ENCODE measurements at regions not wholly inside any gene's neighbourhood (a gene's known extent, or its start where the extent isn't known, plus 50 kb on each side); places are given as distances from the start of the nearest gene placed in this dataset.

DNA sequence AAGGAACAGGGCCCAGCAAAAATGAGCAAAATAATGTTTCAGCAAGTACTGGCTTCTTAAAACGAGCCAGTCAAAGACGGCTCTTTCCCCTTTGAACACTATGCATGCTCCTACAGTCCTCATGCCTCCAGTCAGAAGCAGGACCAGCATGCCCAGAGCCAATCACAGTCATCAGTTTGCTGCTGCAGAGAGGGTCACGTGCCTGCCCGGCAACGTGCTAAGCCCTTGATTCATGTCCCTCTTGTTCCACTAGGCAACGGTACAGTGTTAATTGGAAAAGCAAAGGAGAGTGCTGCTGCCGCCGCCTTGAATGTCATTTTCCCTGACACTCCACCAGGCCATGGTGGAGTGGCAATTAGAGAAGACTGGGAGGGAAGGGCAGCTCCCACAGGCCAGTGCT, 500.1 kb downstream of the OCA2 start:
- Histone ChIP-seq H3K27me3 (ENCODE audit: control insufficient read depth in 3 of 3, insufficient read depth in 3 of 3, low read length in 2 of 3) (no peaks in the 10 kb centered on the region), H3K9me3 (ENCODE audit: control insufficient read depth in 4 of 4, insufficient read depth in 3 of 4, low read length in 3 of 4) (peaks cover 0 to 17% (median 0%) of the 10 kb centered on the region in 4 donors), H3K4me3 (no peak overlapping the region), H3K4me1 (ENCODE audit: control insufficient read depth in 5 of 5, insufficient read depth in 5 of 5, low read length in 5 of 5) (peaks cover 0 to 29% (median 12%) of the 10 kb centered on the region in 5 donors), H3K9ac (ENCODE audit: insufficient read depth in 1 of 2, low read length in 2 of 2) (no peak overlapping the region), H3K36me3 (ENCODE audit: control insufficient read depth in 4 of 4, insufficient read depth in 4 of 4, low read length in 4 of 4) (no peaks in the 10 kb centered on the region), H3K27ac (ENCODE audit: low read depth in 1 of 2, low read length in 1 of 2) (no peak overlapping the region)
- no peak for ATAC-seq (ENCODE audit: insufficient read depth, low FRiP score)
- no peak for DNase-seq
- TF ChIP-seq, protein P1, sequence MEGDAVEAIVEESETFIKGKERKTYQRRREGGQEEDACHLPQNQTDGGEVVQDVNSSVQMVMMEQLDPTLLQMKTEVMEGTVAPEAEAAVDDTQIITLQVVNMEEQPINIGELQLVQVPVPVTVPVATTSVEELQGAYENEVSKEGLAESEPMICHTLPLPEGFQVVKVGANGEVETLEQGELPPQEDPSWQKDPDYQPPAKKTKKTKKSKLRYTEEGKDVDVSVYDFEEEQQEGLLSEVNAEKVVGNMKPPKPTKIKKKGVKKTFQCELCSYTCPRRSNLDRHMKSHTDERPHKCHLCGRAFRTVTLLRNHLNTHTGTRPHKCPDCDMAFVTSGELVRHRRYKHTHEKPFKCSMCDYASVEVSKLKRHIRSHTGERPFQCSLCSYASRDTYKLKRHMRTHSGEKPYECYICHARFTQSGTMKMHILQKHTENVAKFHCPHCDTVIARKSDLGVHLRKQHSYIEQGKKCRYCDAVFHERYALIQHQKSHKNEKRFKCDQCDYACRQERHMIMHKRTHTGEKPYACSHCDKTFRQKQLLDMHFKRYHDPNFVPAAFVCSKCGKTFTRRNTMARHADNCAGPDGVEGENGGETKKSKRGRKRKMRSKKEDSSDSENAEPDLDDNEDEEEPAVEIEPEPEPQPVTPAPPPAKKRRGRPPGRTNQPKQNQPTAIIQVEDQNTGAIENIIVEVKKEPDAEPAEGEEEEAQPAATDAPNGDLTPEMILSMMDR (IDR thresholded peaks at IDR 0.05; ENCODE audit: control extremely low read depth, extremely low read depth) = no peak
- 79 to 81% methylated on average over 8 of the region's 8 CpGs for WGBS, 2 donors

DNA sequence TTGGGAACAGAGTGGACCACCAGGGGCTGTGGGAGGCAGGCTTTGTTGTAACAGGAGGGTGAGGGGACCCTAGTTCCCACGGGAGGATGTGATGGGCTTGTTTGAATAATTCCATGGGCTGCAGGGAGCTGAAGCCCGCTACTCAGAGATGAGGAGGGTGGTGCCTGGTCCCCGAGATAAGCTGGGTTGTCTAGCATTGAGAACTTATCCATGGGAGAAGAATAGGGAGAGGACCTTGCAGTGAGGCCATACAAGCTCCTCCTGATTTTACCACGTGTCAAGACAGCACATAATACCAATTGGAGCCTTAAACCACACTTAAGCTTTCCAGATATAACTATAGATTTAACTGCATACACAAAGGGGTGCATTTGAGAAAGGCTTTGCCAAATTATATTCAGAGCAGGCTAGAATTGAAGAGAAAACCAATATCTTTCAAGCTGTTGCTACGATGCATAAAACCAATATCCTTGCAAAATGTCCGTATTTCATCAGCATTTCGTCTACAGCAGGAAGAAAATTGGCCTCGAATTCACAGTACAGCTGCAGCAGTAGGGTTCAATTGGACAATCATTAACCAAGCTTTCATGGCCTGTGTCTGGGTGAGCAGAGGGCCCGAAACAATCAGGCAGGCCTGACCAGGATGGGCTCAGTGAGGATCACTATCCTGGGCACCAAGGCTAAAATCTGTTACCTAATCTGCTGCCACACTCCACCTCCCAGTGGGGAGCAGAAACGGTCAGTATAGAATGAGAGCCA, 500.7 kb downstream of the OCA2 start:
- DNase-seq (no peak), ATAC-seq (ENCODE audit: insufficient read depth, low FRiP score) (no peak)
- WGBS, 2 donors = 81 to 86% methylated on average over 10 of the region's 10 CpGs
- TF ChIP-seq, protein P1 (IDR thresholded peaks at IDR 0.05; ENCODE audit: control extremely low read depth, extremely low read depth) = no peak
- peaks cover 0 to 25% (median 12%) of the 10 kb centered on the region in 5 donors for H3K4me1 ChIP-seq (ENCODE audit: control insufficient read depth in 5 of 5, insufficient read depth in 5 of 5, low read length in 5 of 5)
- H3K27ac ChIP-seq (ENCODE audit: low read depth in 1 of 2, low read length in 1 of 2) = no peak overlapping the region
- H3K36me3 ChIP-seq (ENCODE audit: control insufficient read depth in 4 of 4, insufficient read depth in 4 of 4, low read length in 4 of 4) = no peaks in the 10 kb centered on the region
- H3K4me3 ChIP-seq = no peak overlapping the region
- peaks cover 0 to 17% (median 0%) of the 10 kb centered on the region in 4 donors for H3K9me3 ChIP-seq (ENCODE audit: control insufficient read depth in 4 of 4, insufficient read depth in 3 of 4, low read length in 3 of 4)
- H3K27me3 ChIP-seq (ENCODE audit: control insufficient read depth in 3 of 3, insufficient read depth in 3 of 3, low read length in 2 of 3) = no peaks in the 10 kb centered on the region
- H3K9ac ChIP-seq (ENCODE audit: insufficient read depth in 1 of 2, low read length in 2 of 2) = no peak overlapping the region

DNA sequence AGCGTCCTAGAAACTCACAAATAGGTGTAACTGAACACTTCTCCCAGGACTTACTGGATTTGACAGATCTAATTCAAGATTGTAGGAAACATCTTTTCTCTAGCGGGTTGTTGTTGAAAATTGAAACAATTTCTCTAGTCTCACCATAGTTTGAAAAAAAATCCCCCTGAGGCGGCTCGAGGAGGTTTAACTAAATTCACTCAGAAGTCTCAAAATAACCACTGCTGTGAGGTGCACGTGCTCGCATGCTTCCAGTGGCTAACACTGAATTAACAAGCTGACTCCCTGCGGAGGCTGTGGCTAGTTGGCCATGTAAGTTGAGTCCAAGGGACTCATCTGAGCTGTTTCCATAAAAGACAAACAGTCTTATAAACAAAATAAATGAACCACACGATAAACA, 503.9 kb downstream of the OCA2 start:
- Histone ChIP-seq H3K4me3 (no peak overlapping the region), H3K27me3 (ENCODE audit: control insufficient read depth in 3 of 3, insufficient read depth in 3 of 3, low read length in 2 of 3) (no peaks in the 10 kb centered on the region), H3K9ac (ENCODE audit: insufficient read depth in 1 of 2, low read length in 2 of 2) (no peak overlapping the region), H3K27ac (ENCODE audit: low read depth in 1 of 2, low read length in 1 of 2) (no peak overlapping the region), H3K9me3 (ENCODE audit: control insufficient read depth in 4 of 4, insufficient read depth in 3 of 4, low read length in 3 of 4) (peaks cover 0 to 19% (median 0%) of the 10 kb centered on the region in 4 donors), H3K36me3 (ENCODE audit: control insufficient read depth in 4 of 4, insufficient read depth in 4 of 4, low read length in 4 of 4) (no peaks in the 10 kb centered on the region), H3K4me1 (ENCODE audit: control insufficient read depth in 5 of 5, insufficient read depth in 5 of 5, low read length in 5 of 5) (no peaks in the 10 kb centered on the region)
- ATAC-seq (ENCODE audit: insufficient read depth, low FRiP score) (no peak), DNase-seq (no peak)
- TF ChIP-seq, protein P1 (IDR thresholded peaks at IDR 0.05; ENCODE audit: control extremely low read depth, extremely low read depth) = no peak
- WGBS, 2 donors = 74 to 83% methylated on average over 8 of the region's 8 CpGs

Measured in lung (tissue), 11 donors.